Ovary (tissue), 7 donors: ENCODE measurements at regions not wholly inside any gene's neighbourhood (a gene's known extent, or its start where the extent isn't known, plus 50 kb on each side); places are given as distances from the start of the nearest gene placed in this dataset.

ENCODE experiments used
- DNase-seq, 5 donors: peaks; one replicate each; pipeline ENCODE4 v3.0.0-alpha.2; 2019 to 2020
- H3K27ac ChIP-seq, 2 donors: fragments of 200-600 bp; one replicate each; pipeline versions ENCODE4 v1.5.1 to v1.8.0; 2019 to 2022
- H3K27me3 ChIP-seq: fragments of 200-600 bp; one replicate; pipeline ENCODE4 v1.8.0; 2022
- H3K36me3 ChIP-seq: fragments of 200-600 bp; sonication (generic); one replicate; pipeline ENCODE4 v1.5.1; 2019
- H3K4me1 ChIP-seq: one replicate; pipeline ENCODE4 v1.8.1; 2013; ENCODE audit warnings: mild to moderate bottlenecking, moderate library complexity; ENCODE audit not compliant: insufficient read depth
- H3K4me3 ChIP-seq: fragments of 200-600 bp; sonication (generic); one replicate; pipeline ENCODE4 v1.5.1; 2017
- H3K9me3 ChIP-seq, 2 donors: fragments of 200-600 bp in 1 of 2; sonication (generic) in 1 of 2; one replicate each; pipeline versions ENCODE4 v1.5.1 to v1.8.1; 2013 to 2019; ENCODE audit warnings: mild to moderate bottlenecking in 1 of 2, moderate library complexity in 1 of 2
- CTCF ChIP-seq, 3 donors: fragments of 450-650 bp in 2 of 3; fragments of 200-600 bp in 1 of 3; IDR thresholded peaks; one replicate each; pipeline versions ENCODE4 v1.5.1 to v1.8.0; 2016 to 2022; ENCODE audit warnings: antibody characterized with exemption in 3 of 3, mild to moderate bottlenecking in 1 of 3
- EP300 ChIP-seq: sonication (generic); formaldehyde crosslinking; IDR thresholded peaks from one replicate; pipeline ENCODE4 v1.6.1; 2017; ENCODE audit warnings: antibody characterized with exemption
- POLR2A ChIP-seq: fragments of 450-650 bp; IDR thresholded peaks from one replicate; pipeline ENCODE4 v1.6.1; 2017; ENCODE audit warnings: antibody characterized with exemption, mild to moderate bottlenecking, moderate library complexity
- WGBS, 3 donors: extraction: QIAGEN DNeasy Blood & Tissue Kit in 1 of 3; methylation state at CpG; one replicate each; pipeline versions ENCODE4 v1.1.5 to v1.1.7; 2013 to 2017; 5-methylcytosine and 5-hydroxymethylcytosine counted together
- intact Hi-C, 4 donors: fragments of 100-400 bp; cut with DNase I; formaldehyde crosslinking; loops; one replicate each; pipeline versions ENCODE4 v1.11.0 to v1.15.1; 2022 to 2023
- donor health status: DM: no; HTN: no; CAD: no; lungs with moderate emphysema.
- donor health status: DM: no; HTN: no; CAD: no.
- donor health status: Bipolar disorder and iron deficiency.
- donor health status: DM: no; HTN: no; CAD: no.
- donor health status: DM: yes; HTN: yes; CAD: no.

DNA sequence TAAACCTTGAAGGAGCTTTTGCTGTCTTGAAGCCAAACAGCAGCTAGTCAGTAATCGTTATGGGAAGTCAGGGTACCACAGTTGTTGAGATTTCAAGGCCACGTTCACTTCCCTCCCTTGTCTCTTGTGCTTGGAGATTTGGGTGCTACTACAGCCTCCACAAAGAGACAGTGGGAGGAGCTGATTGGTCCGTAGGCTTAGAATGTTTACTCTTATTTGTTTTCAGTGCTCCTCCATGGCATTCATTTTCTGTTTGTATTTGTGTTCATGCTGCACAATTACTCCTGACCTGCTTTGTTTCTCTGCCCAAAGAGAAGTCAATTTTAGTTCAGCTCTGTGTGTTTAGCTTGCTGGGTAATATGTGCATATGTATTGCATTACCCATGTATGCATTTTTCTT lies 147.7 kb downstream of the PRL start:
- no peak for TF ChIP-seq CTCF (IDR thresholded peaks at IDR 0.05)
- no peak for TF ChIP-seq POLR2A
- TF ChIP-seq EP300, result no peak
- WGBS, 3 donors, result 1 to 13% (median 3%) methylated on average over 3 of the region's 3 CpGs
- peaks cover 5% of the 10 kb centered on the region for H3K4me1 ChIP-seq
- H3K4me3 ChIP-seq, result no peak overlapping the region
- H3K9me3 ChIP-seq, result no peaks in the 10 kb centered on the region
- no peak overlapping the region for H3K27ac ChIP-seq
- H3K36me3 ChIP-seq, result no peaks in the 10 kb centered on the region
- intact Hi-C loops, result loop anchor here in 3 of 4 donors (10.0 kb wide), 1 partner anchor 554 kb away; the partner anchor contains the start of gene SOX4 (in 3 of the 3)
- H3K27me3 ChIP-seq, result no peaks in the 10 kb centered on the region
- DNase-seq, result no peak

- Histone ChIP-seq H3K27ac (no peak overlapping the region), H3K27me3 (no peaks in the 10 kb centered on the region), H3K4me1 (peaks cover 5% of the 10 kb centered on the region), H3K4me3 (no peak overlapping the region), H3K9me3 (no peaks in the 10 kb centered on the region), H3K36me3 (no peaks in the 10 kb centered on the region)
- intact Hi-C loops, result loop anchor here in 3 of 4 donors (10.0 kb wide), 1 partner anchor 555 kb away; the partner anchor contains the start of gene SOX4 (in 3 of the 3)
- TF ChIP-seq EP300, result no peak
- no peak for TF ChIP-seq CTCF (IDR thresholded peaks at IDR 0.05)
- no peak for TF ChIP-seq POLR2A
- 40 to 61% (median 47%) methylated on average over 11 of the region's 11 CpGs for WGBS, 3 donors
- no peak for DNase-seq
These were observed 147.1 kb downstream of the PRL start for GRCh38 chr6:22149501-22150367.

GRCh38 chr6:22150368-22151035 lies 146.3 kb downstream of the PRL start:
- no peak overlapping the region for H3K27ac ChIP-seq
- DNase-seq, result no peak
- H3K27me3 ChIP-seq, result no peaks in the 10 kb centered on the region
- H3K4me1 ChIP-seq, result peaks cover 5% of the 10 kb centered on the region
- intact Hi-C loops, result no loop called here
- H3K9me3 ChIP-seq, result no peaks in the 10 kb centered on the region
- no peak for TF ChIP-seq POLR2A
- TF ChIP-seq EP300, result no peak
- TF ChIP-seq CTCF (IDR thresholded peaks at IDR 0.05), result no peak
- H3K36me3 ChIP-seq, result no peaks in the 10 kb centered on the region
- no peak overlapping the region for H3K4me3 ChIP-seq

DNA sequence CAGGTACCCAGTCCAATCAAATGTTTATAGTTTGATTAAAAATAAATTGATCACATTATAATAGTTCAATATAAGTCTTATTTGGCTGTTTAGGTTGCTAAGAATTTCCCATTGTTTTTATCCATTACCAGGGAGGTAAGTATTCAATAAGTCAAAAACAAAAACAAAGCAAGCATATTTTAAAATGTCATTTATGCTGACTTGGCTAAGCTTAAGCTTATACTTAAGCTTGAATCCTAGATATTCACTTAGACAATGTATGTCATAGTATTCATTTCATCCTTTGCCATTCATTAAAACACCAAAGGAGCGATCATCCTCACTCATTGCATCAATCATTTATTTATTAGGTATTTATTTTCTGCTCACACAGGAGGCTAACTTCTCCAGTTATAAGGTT lies 144.9 kb downstream of the PRL start:
- intact Hi-C loops, result no loop called here

More for the DNA sequence above, 144.9 kb downstream of the PRL start:
- TF ChIP-seq CTCF (IDR thresholded peaks at IDR 0.05) (no peak), EP300 (no peak), POLR2A (no peak)
- Histone ChIP-seq H3K27me3 (no peaks in the 10 kb centered on the region), H3K9me3 (no peaks in the 10 kb centered on the region), H3K4me3 (no peak overlapping the region), H3K27ac (no peak overlapping the region), H3K4me1 (peaks cover 5% of the 10 kb centered on the region), H3K36me3 (no peaks in the 10 kb centered on the region)
- DNase-seq, result no peak
- 95 to 99% (median 96%) methylated on average over 1 of the region's 1 CpG for WGBS, 3 donors
